ENCODE measurements at regions not wholly inside any gene's neighbourhood (a gene's known extent, or its start where the extent isn't known, plus 50 kb on each side); places are given as distances from the start of the nearest gene placed in this dataset.
"Not testable (repeated sequence)": the region's sequence is repeated elsewhere in the genome, so short reads cannot be mapped to it uniquely, and the experiment has no call there.

DNA sequence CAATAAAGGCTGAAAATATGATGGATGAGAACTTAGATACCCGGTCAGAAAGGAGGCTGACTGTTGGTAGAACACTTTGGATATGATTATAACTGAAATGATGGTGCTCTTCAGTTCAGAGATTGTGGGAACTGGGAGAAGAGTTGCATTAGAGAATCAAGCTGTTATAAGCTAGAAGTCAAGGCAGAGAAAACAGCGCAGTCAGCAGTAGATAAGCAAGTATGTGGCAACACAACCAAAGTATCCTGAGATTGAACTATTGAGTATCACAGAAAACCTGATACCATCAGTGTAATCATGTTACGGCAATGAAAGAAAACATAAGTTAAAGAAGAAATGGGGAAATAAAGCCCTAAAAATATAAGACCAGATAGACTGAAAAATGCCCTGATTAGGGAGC, 633.9 kb upstream of the LRRTM1 start:
- Histone ChIP-seq H3K36me3 (ENCODE audit: control insufficient read depth, insufficient read depth, low read length) (no peaks in the 10 kb centered on the region), H3K4me1 (ENCODE audit: control insufficient read depth, extremely low read depth, insufficient read depth, low read length) (no peaks in the 10 kb centered on the region), H4K20me1 (ENCODE audit: control insufficient read depth, extremely low read depth, insufficient read depth, low read length) (no peaks in the 10 kb centered on the region), H3K27me3 (ENCODE audit: control insufficient read depth, insufficient read depth, low read length) (no peaks in the 10 kb centered on the region), H3K4me3 (replicated peaks in 1 of 4; ENCODE audit: control extremely low read depth in 1 of 4, insufficient read depth in 1 of 4, low read depth in 3 of 4, low read length in 4 of 4) (no peak overlapping the region), H3K79me2 (ENCODE audit: control insufficient read depth, insufficient read depth, low read length) (no peaks in the 10 kb centered on the region), H2AFZ (ENCODE audit: low read length) (no peak overlapping the region), H3K9me3 (ENCODE audit: control insufficient read depth, insufficient read depth, low read depth, low read length) (no peaks in the 10 kb centered on the region), H3K27ac (ENCODE audit: insufficient read depth, low read length) (no peak overlapping the region), H3K9ac (ENCODE audit: insufficient read depth, low read length) (no peak overlapping the region), H3K4me2 (ENCODE audit: extremely low read depth, insufficient read depth, low read length) (no peak overlapping the region)
- no peak for DNase-seq (ENCODE audit: low read depth in 2 of 2)
- no peak for TF ChIP-seq EZH2 (IDR thresholded peaks at IDR 0.05; ENCODE audit: low read length, missing control alignments)
- TF ChIP-seq, protein P1, sequence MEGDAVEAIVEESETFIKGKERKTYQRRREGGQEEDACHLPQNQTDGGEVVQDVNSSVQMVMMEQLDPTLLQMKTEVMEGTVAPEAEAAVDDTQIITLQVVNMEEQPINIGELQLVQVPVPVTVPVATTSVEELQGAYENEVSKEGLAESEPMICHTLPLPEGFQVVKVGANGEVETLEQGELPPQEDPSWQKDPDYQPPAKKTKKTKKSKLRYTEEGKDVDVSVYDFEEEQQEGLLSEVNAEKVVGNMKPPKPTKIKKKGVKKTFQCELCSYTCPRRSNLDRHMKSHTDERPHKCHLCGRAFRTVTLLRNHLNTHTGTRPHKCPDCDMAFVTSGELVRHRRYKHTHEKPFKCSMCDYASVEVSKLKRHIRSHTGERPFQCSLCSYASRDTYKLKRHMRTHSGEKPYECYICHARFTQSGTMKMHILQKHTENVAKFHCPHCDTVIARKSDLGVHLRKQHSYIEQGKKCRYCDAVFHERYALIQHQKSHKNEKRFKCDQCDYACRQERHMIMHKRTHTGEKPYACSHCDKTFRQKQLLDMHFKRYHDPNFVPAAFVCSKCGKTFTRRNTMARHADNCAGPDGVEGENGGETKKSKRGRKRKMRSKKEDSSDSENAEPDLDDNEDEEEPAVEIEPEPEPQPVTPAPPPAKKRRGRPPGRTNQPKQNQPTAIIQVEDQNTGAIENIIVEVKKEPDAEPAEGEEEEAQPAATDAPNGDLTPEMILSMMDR (conservative IDR thresholded peaks at IDR 0.05 in 1 of 2, IDR thresholded peaks at IDR 0.05 in 1 of 2; ENCODE audit: low read depth in 1 of 2, low read length in 2 of 2), result no peak

DNA sequence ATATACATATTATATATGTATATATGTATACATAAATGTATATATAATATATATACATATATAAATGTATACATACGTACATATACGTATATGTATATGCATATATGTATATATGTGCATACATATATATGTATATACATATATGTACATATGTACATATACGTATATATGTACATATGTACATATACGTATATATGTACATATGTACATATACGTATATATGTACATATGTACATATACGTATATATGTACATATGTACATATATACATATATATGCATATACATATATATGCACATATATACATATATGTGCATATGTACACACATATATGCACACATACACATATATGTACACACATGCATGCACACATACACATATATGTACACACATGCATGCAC, 627.3 kb upstream of the LRRTM1 start:
- not testable (repeated sequence) for H3K9ac ChIP-seq (ENCODE audit: insufficient read depth, low read length); H3K9me3 ChIP-seq (ENCODE audit: control insufficient read depth, insufficient read depth, low read depth, low read length); H2AFZ ChIP-seq (ENCODE audit: low read length); H3K79me2 ChIP-seq (ENCODE audit: control insufficient read depth, insufficient read depth, low read length); H3K36me3 ChIP-seq (ENCODE audit: control insufficient read depth, insufficient read depth, low read length); H3K27ac ChIP-seq (ENCODE audit: insufficient read depth, low read length); H3K4me3 ChIP-seq (replicated peaks in 1 of 4; ENCODE audit: control extremely low read depth in 1 of 4, insufficient read depth in 1 of 4, low read depth in 3 of 4, low read length in 4 of 4); H3K27me3 ChIP-seq (ENCODE audit: control insufficient read depth, insufficient read depth, low read length); H3K4me2 ChIP-seq (ENCODE audit: extremely low read depth, insufficient read depth, low read length); DNase-seq (ENCODE audit: low read depth in 2 of 2); H3K4me1 ChIP-seq (ENCODE audit: control insufficient read depth, extremely low read depth, insufficient read depth, low read length); H4K20me1 ChIP-seq (ENCODE audit: control insufficient read depth, extremely low read depth, insufficient read depth, low read length)

DNA sequence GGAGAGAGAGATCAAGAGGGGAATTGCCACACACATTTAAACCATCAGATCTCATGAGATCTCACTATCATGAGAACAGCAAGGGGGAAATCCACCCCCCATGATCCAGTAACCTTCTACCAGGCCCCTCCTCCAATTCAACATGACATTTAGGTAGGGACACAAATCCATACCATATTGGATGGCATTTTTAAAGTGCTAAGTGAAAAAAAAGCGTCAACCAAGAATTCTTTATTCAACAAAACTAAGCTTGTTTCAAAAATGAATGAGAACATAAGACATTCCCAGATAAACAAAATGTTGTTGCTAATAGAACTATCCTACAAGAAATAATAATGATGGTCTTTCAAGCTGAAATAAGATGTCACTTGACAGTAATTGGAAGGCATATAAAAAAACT, 626.2 kb upstream of the LRRTM1 start:
- no peak overlapping the region for H3K9ac ChIP-seq (ENCODE audit: insufficient read depth, low read length)
- no peaks in the 10 kb centered on the region for H3K36me3 ChIP-seq (ENCODE audit: control insufficient read depth, insufficient read depth, low read length)
- no peaks in the 10 kb centered on the region for H3K79me2 ChIP-seq (ENCODE audit: control insufficient read depth, insufficient read depth, low read length)
- H3K4me2 ChIP-seq (ENCODE audit: extremely low read depth, insufficient read depth, low read length), result no peak overlapping the region
- no peak overlapping the region for H3K4me3 ChIP-seq (replicated peaks in 1 of 4; ENCODE audit: control extremely low read depth in 1 of 4, insufficient read depth in 1 of 4, low read depth in 3 of 4, low read length in 4 of 4)
- TF ChIP-seq, protein P1 (conservative IDR thresholded peaks at IDR 0.05 in 1 of 2, IDR thresholded peaks at IDR 0.05 in 1 of 2; ENCODE audit: low read depth in 1 of 2, low read length in 2 of 2), result no peak
- TF ChIP-seq EZH2 (IDR thresholded peaks at IDR 0.05; ENCODE audit: low read length, missing control alignments), result no peak
- no peaks in the 10 kb centered on the region for H4K20me1 ChIP-seq (ENCODE audit: control insufficient read depth, extremely low read depth, insufficient read depth, low read length)
- DNase-seq (ENCODE audit: low read depth in 2 of 2), result no peak
- H3K27ac ChIP-seq (ENCODE audit: insufficient read depth, low read length), result no peak overlapping the region
- H3K27me3 ChIP-seq (ENCODE audit: control insufficient read depth, insufficient read depth, low read length), result no peaks in the 10 kb centered on the region
- H3K4me1 ChIP-seq (ENCODE audit: control insufficient read depth, extremely low read depth, insufficient read depth, low read length), result no peaks in the 10 kb centered on the region
- no peak overlapping the region for H2AFZ ChIP-seq (ENCODE audit: low read length)
- H3K9me3 ChIP-seq (ENCODE audit: control insufficient read depth, insufficient read depth, low read depth, low read length), result no peaks in the 10 kb centered on the region

DNA sequence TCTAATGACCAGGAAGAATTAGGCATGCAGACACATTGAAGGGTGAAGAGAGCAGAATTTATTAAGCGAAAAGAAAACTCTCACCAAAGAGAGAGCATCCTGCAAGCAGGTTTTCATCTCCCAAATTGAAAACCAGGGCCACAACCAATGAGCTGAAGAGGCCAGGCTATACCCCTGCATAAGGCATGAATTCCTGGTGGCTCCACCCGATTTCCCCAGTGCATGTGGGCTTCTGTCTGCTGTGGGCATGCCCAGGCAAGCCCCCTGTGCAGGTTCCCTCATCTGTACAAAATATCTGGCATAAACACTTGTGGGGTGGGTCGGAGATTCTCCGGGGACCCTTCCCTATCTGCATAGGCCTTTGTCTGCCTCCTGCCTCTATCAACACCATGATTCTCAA, 621.6 kb upstream of the LRRTM1 start:
- Histone ChIP-seq H3K4me1 (ENCODE audit: control insufficient read depth, extremely low read depth, insufficient read depth, low read length) (no peaks in the 10 kb centered on the region), H4K20me1 (ENCODE audit: control insufficient read depth, extremely low read depth, insufficient read depth, low read length) (no peaks in the 10 kb centered on the region), H3K4me2 (ENCODE audit: extremely low read depth, insufficient read depth, low read length) (no peak overlapping the region), H3K36me3 (ENCODE audit: control insufficient read depth, insufficient read depth, low read length) (no peaks in the 10 kb centered on the region), H3K27me3 (ENCODE audit: control insufficient read depth, insufficient read depth, low read length) (no peaks in the 10 kb centered on the region), H3K79me2 (ENCODE audit: control insufficient read depth, insufficient read depth, low read length) (no peaks in the 10 kb centered on the region), H3K9ac (ENCODE audit: insufficient read depth, low read length) (no peak overlapping the region), H2AFZ (ENCODE audit: low read length) (no peak overlapping the region), H3K4me3 (replicated peaks in 1 of 4; ENCODE audit: control extremely low read depth in 1 of 4, insufficient read depth in 1 of 4, low read depth in 3 of 4, low read length in 4 of 4) (no peak overlapping the region), H3K27ac (ENCODE audit: insufficient read depth, low read length) (no peak overlapping the region), H3K9me3 (ENCODE audit: control insufficient read depth, insufficient read depth, low read depth, low read length) (no peaks in the 10 kb centered on the region)
- no peak for TF ChIP-seq EZH2 (IDR thresholded peaks at IDR 0.05; ENCODE audit: low read length, missing control alignments)
- TF ChIP-seq, protein P1 (conservative IDR thresholded peaks at IDR 0.05 in 1 of 2, IDR thresholded peaks at IDR 0.05 in 1 of 2; ENCODE audit: low read depth in 1 of 2, low read length in 2 of 2), result no peak
- no peak for DNase-seq (ENCODE audit: low read depth in 2 of 2)

Measured in fibroblast of lung (primary cell).